H1 (cell line): ENCODE measurements at regions not wholly inside any gene's neighbourhood (a gene's known extent, or its start where the extent isn't known, plus 50 kb on each side); places are given as distances from the start of the nearest gene placed in this dataset.

Experiments
- CTCF ChIA-PET: fragments of 300-600 bp; sonication (Branson Sonifier 250); formaldehyde crosslinking; loops from one replicate; lab custom pipeline; 2021; ENCODE audit not compliant: partially characterized antibody; lab: Charles Lee
- POLR2A ChIA-PET: fragments of 300-600 bp; sonication (Branson Sonifier 250); formaldehyde crosslinking; loops from one replicate; lab custom pipeline; 2021; ENCODE audit warnings: inconsistent platforms; ENCODE audit not compliant: partially characterized antibody; lab: Charles Lee
- DNase-seq, 2 experiments: peaks; one replicate each; pipeline versions ENCODE4 v3.0.0 to v3.0.0-alpha.2; 2010 to 2022; ENCODE audit warnings: low spot score in 2 of 2, low read depth in 1 of 2, mixed read lengths in 1 of 2
- FAIRE-seq: peaks from 2 replicates; lab custom pipeline; 2011; peaks lifted over from hg19 to GRCh38; lab: Jason Lieb, UNC
- H2AFZ ChIP-seq: 2 replicates; pipeline ENCODE4 v1.8.1; 2012; ENCODE audit warnings: low read length, inconsistent platforms
- H2AK5ac ChIP-seq: 2 replicates; pipeline ENCODE4 v1.6.1; 2013; ENCODE audit warnings: low read depth, low read length
- H2BK120ac ChIP-seq: replicated peaks from 2 replicates; pipeline ENCODE3; 2013; ENCODE audit warnings: low read depth, low read length, inconsistent platforms
- H2BK12ac ChIP-seq: 2 replicates; pipeline ENCODE4 v1.6.1; 2013; ENCODE audit warnings: low read depth, low read length
- H2BK15ac ChIP-seq: 2 replicates; pipeline ENCODE4 v1.6.1; 2013; ENCODE audit warnings: low read length
- H2BK20ac ChIP-seq: 2 replicates; pipeline ENCODE4 v1.6.1; 2013; ENCODE audit warnings: low read length
- H2BK5ac ChIP-seq: 2 replicates; pipeline ENCODE4 v1.6.1; 2013; ENCODE audit warnings: low read depth, low read length
- H3K14ac ChIP-seq: 2 replicates; pipeline ENCODE4 v1.6.1; 2013; ENCODE audit warnings: inconsistent platforms; ENCODE audit not compliant: insufficient read length
- H3K18ac ChIP-seq: 2 replicates; pipeline ENCODE4 v1.6.1; 2013; ENCODE audit warnings: low read length; ENCODE audit errors: extremely low read depth
- H3K23ac ChIP-seq: 2 replicates; pipeline ENCODE4 v1.6.1; 2013; ENCODE audit warnings: inconsistent platforms; ENCODE audit not compliant: insufficient read length
- H3K23me2 ChIP-seq: 2 replicates; pipeline ENCODE4 v1.6.1; 2013; ENCODE audit warnings: low read depth, low read length
- H3K27ac ChIP-seq: 2 replicates; pipeline ENCODE4 v1.6.1; 2011; ENCODE audit warnings: low read depth, low read length, inconsistent platforms
- H3K27me3 ChIP-seq, 4 experiments: replicated peaks in 1 of 4; 1 replicate in 1 of 4; 2 replicates in 3 of 4; pipeline versions ENCODE4 v1.6.1 to v1.8.1; 2011 to 2013; ENCODE audit warnings: low read length in 3 of 4, mild to moderate bottlenecking in 3 of 4, inconsistent platforms in 2 of 4, mixed read lengths in 2 of 4, moderate library complexity in 1 of 4; ENCODE audit not compliant: control insufficient read depth in 3 of 4, insufficient read depth in 3 of 4; ENCODE audit errors: extremely low read depth in 1 of 4
- H3K36me3 ChIP-seq, 4 experiments: 2 replicates each; pipeline versions ENCODE4 v1.6.1 to v1.8.1; 2011 to 2013; ENCODE audit warnings: mild to moderate bottlenecking in 4 of 4, low read length in 3 of 4, moderate library complexity in 2 of 4, control low read depth in 1 of 4, inconsistent platforms in 1 of 4; ENCODE audit not compliant: insufficient read depth in 4 of 4, control insufficient read depth in 2 of 4
- H3K4ac ChIP-seq: replicated peaks from 2 replicates; pipeline ENCODE3; 2013; ENCODE audit warnings: low read length, low read depth, mixed read lengths, inconsistent platforms; ENCODE audit not compliant: insufficient read length
- H3K4me1 ChIP-seq, 4 experiments: replicated peaks in 1 of 4; 1 replicate in 1 of 4; 2 replicates in 3 of 4; pipeline versions ENCODE4 v1.6.1 to v1.8.1; 2011 to 2013; ENCODE audit warnings: low read length in 3 of 4, inconsistent platforms in 2 of 4, mixed read lengths in 1 of 4; ENCODE audit not compliant: insufficient read depth in 4 of 4, control insufficient read depth in 3 of 4
- H3K4me2 ChIP-seq, 2 experiments: 2 replicates each; pipeline versions ENCODE4 v1.6.1 to v1.8.1; 2011 to 2013; ENCODE audit warnings: low read depth in 2 of 2, low read length in 2 of 2, control low read depth in 1 of 2, inconsistent platforms in 1 of 2, mild to moderate bottlenecking in 1 of 2; ENCODE audit not compliant: insufficient read depth in 1 of 2
- H3K4me3 ChIP-seq, 4 experiments: fragments of 200-600, 300-600 bp in 1 of 4; sonication (generic), shearing (Covaris generic), sonication (Bioruptor Twin) in 1 of 4; 2 replicates each; pipeline versions ENCODE4 v1.5.1 to v1.8.1; 2011 to 2016; ENCODE audit warnings: low read length in 4 of 4, low read depth in 3 of 4, control low read depth in 2 of 4, inconsistent platforms in 2 of 4, mild to moderate bottlenecking in 2 of 4, mixed read lengths in 1 of 4, moderate library complexity in 1 of 4; ENCODE audit not compliant: insufficient read depth in 2 of 4; ENCODE audit errors: extremely low read depth in 1 of 4
- H3K56ac ChIP-seq: replicated peaks from 2 replicates; pipeline ENCODE3; 2013; ENCODE audit warnings: low read depth, mild to moderate bottlenecking, mixed read lengths, low read length, inconsistent platforms; ENCODE audit not compliant: insufficient read length
- H3K79me1 ChIP-seq: 2 replicates; pipeline ENCODE4 v1.6.1; 2013; ENCODE audit warnings: low read depth, low read length, control low read depth
- H3K79me2 ChIP-seq, 2 experiments: 2 replicates each; pipeline versions ENCODE4 v1.6.1 to v1.8.1; 2012 to 2013; ENCODE audit warnings: low read length in 2 of 2, mild to moderate bottlenecking in 2 of 2, inconsistent platforms in 1 of 2; ENCODE audit not compliant: insufficient read depth in 2 of 2, control insufficient read depth in 1 of 2
- H3K9ac ChIP-seq, 4 experiments: replicated peaks in 1 of 4; 1 replicate in 1 of 4; 2 replicates in 3 of 4; pipeline versions ENCODE4 v1.6.1 to v1.8.1; 2011 to 2013; ENCODE audit warnings: low read depth in 3 of 4, low read length in 3 of 4, control low read depth in 2 of 4, mild to moderate bottlenecking in 2 of 4, moderate library complexity in 2 of 4, inconsistent platforms in 1 of 4; ENCODE audit errors: extremely low read depth in 1 of 4
- H3K9me3 ChIP-seq, 2 experiments: 2 replicates each; pipeline versions ENCODE4 v1.6.1 to v1.8.1; 2012 to 2013; ENCODE audit warnings: mild to moderate bottlenecking in 2 of 2, moderate library complexity in 2 of 2, control low read depth in 1 of 2, inconsistent platforms in 1 of 2, low read depth in 1 of 2, low read length in 1 of 2, mixed read lengths in 1 of 2; ENCODE audit not compliant: insufficient read depth in 2 of 2
- H4K20me1 ChIP-seq, 2 experiments: replicated peaks in 1 of 2; 2 replicates each; pipeline versions ENCODE3 to v1.8.1; 2011 to 2013; ENCODE audit warnings: inconsistent platforms in 2 of 2, low read length in 2 of 2, mild to moderate bottlenecking in 1 of 2; ENCODE audit not compliant: insufficient read depth in 2 of 2, control insufficient read depth in 1 of 2
- H4K5ac ChIP-seq: 2 replicates; pipeline ENCODE4 v1.6.1; 2013; ENCODE audit warnings: low read length, low read depth, mixed read lengths, inconsistent platforms; ENCODE audit not compliant: insufficient read length
- H4K8ac ChIP-seq: 2 replicates; pipeline ENCODE4 v1.8.0; 2013; ENCODE audit warnings: mild to moderate bottlenecking, moderate library complexity, low read length, inconsistent platforms; ENCODE audit not compliant: insufficient read depth; ENCODE audit errors: extremely low read depth
- H4K91ac ChIP-seq: replicated peaks from 2 replicates; pipeline ENCODE3; 2013; ENCODE audit warnings: low read length, mixed read lengths, inconsistent platforms; ENCODE audit not compliant: insufficient read length
- BRCA1 ChIP-seq: IDR thresholded peaks from 2 replicates; pipeline ENCODE4 v1.6.1; 2012; ENCODE audit warnings: low read depth, low read length, improper control_type of control experiment
- EGR1 ChIP-seq: IDR thresholded peaks from 2 replicates; pipeline ENCODE4 v1.6.1; 2011; ENCODE audit warnings: low read depth, low read length, borderline replicate concordance
- HDAC6 ChIP-seq: IDR thresholded peaks from one replicate; pipeline ENCODE4 v1.7.1; 2012; ENCODE audit warnings: low read depth, mild to moderate bottlenecking, inconsistent platforms, low read length, moderate library complexity
- PHF8 ChIP-seq: fragments of 200-600 bp; sonication (generic); conservative IDR thresholded peaks from 2 replicates; pipeline ENCODE4 v1.7.1; 2012; ENCODE audit warnings: low read depth, mild to moderate bottlenecking, inconsistent platforms, low read length, moderate library complexity
- TCF12 ChIP-seq: IDR thresholded peaks from 2 replicates; pipeline ENCODE4 v1.6.1; 2011; ENCODE audit warnings: low read depth, mild to moderate bottlenecking, low read length

GRCh38 chr1:191609305-191609704 is 549.0 kb upstream of the RGS18 start:
- Histone ChIP-seq H3K4ac (no peak overlapping the region), H2BK15ac (no peak overlapping the region), H4K8ac (no peak overlapping the region), H4K20me1 (no peaks in the 10 kb centered on the region), H3K79me2 (no peaks in the 10 kb centered on the region), H3K4me1 (no peaks in the 10 kb centered on the region), H3K23me2 (no peaks in the 10 kb centered on the region), H2BK20ac (no peak overlapping the region), H2BK120ac (peak overlapping the region; percentile 10), H4K91ac (no peak overlapping the region), H3K27me3 (no peaks in the 10 kb centered on the region), H3K56ac (no peak overlapping the region), H3K36me3 (no peaks in the 10 kb centered on the region), H3K18ac (no peak overlapping the region), H3K4me3 (no peak overlapping the region), H3K9me3 (no peaks in the 10 kb centered on the region), H2BK5ac (no peak overlapping the region), H4K5ac (no peak overlapping the region), H3K23ac (no peak overlapping the region), H3K79me1 (no peaks in the 10 kb centered on the region), H2AFZ (no peak overlapping the region), H3K4me2 (no peak overlapping the region), H3K14ac (no peak overlapping the region), H2BK12ac (no peak overlapping the region), H2AK5ac (0 out of 2 replicates have a peak overlapping the region, but pooled peaks have one; percentile 53), H3K27ac (no peak overlapping the region), H3K9ac (no peak overlapping the region)
- no peak for FAIRE-seq
- ChIA-PET CTCF (interaction anchor here (1.0 kb wide), 1 partner anchor 12 kb away, joined by 4 read pairs; no protein-coding TSS in a partner anchor), POLR2A (no interaction called here)
- DNase-seq = no peak
- TF ChIP-seq BRCA1 (no peak), PHF8 (no peak), EGR1 (no peak), HDAC6 (no peak), TCF12 (no peak)
